CD4-positive, alpha-beta T cell treated with Interleukin-15 for 1 hour (primary cell): ENCODE measurements at regions not wholly inside any gene's neighbourhood (a gene's known extent, or its start where the extent isn't known, plus 50 kb on each side); places are given as distances from the start of the nearest gene placed in this dataset.

ENCODE experiments used
- DNase-seq: peaks from one replicate; pipeline ENCODE4 v3.0.0-alpha.2; 2020

GRCh38 chr2:118310681-118311429, 222.6 kb downstream of the INSIG2 start:
- DNase-seq = no peak

- peak; percentile 43 for DNase-seq
Observed at GRCh38 chr2:118309946-118310680, 221.8 kb downstream of the INSIG2 start.

- DNase-seq = no peak
Observed at GRCh38 chr2:118309257-118309945, 221.1 kb downstream of the INSIG2 start.

- DNase-seq = no peak
Observed at GRCh38 chr2:118307864-118308263, 219.6 kb downstream of the INSIG2 start.

GRCh38 chr2:118301248-118301647, 213.0 kb downstream of the INSIG2 start:
- DNase-seq = no peak

- DNase-seq = no peak
Observed at GRCh38 chr2:118300832-118301231, 212.6 kb downstream of the INSIG2 start.

- no peak for DNase-seq
Observed at GRCh38 chr2:118296663-118297062, 208.4 kb downstream of the INSIG2 start.

GRCh38 chr2:118295592-118296390, 207.5 kb downstream of the INSIG2 start:
- DNase-seq = no peak

GRCh38 chr2:118294063-118294462, 205.8 kb downstream of the INSIG2 start:
- no peak for DNase-seq

- no peak for DNase-seq
Observed at GRCh38 chr2:118292991-118293390, 204.7 kb downstream of the INSIG2 start.

- no peak for DNase-seq
Observed at GRCh38 chr2:118291251-118291880, 203.1 kb downstream of the INSIG2 start.

- DNase-seq = no peak
Observed at GRCh38 chr2:118290411-118291250, 202.4 kb downstream of the INSIG2 start.

- no peak for DNase-seq
Observed at GRCh38 chr2:118279005-118279404, 190.7 kb downstream of the INSIG2 start.

GRCh38 chr2:118278046-118278445, 189.8 kb downstream of the INSIG2 start:
- DNase-seq = no peak

- no peak for DNase-seq
Observed at GRCh38 chr2:118274841-118275510, 186.7 kb downstream of the INSIG2 start.

- DNase-seq = no peak
Observed at GRCh38 chr2:118272391-118272790, 184.1 kb downstream of the INSIG2 start.

- no peak for DNase-seq
Observed at GRCh38 chr2:118269408-118270051, 181.3 kb downstream of the INSIG2 start.

GRCh38 chr2:118268268-118268667, 180.0 kb downstream of the INSIG2 start:
- no peak for DNase-seq

GRCh38 chr2:118265873-118266455, 177.7 kb downstream of the INSIG2 start:
- no peak for DNase-seq
